K562 (cell line): ENCODE measurements at regions not wholly inside any gene's neighbourhood (a gene's known extent, or its start where the extent isn't known, plus 50 kb on each side); places are given as distances from the start of the nearest gene placed in this dataset.
A peak's percentile ranks its signal among the peaks of the same experiment; 100 is the strongest.

Experiments
- ATAC-seq: fragments of 200-7000 bp; cut with Tn5 transposase; 3 replicates; pipeline ENCODE4 v1.9.1; 2020; ENCODE audit warnings: moderate library complexity
- BruUV-seq: library from RNA; stranded (reverse); fragments of 400-500 nt; replicated peaks from 2 replicates; lab custom pipeline; 2021; lab: Mats Ljungman, UMichigan
- CTCF ChIA-PET: fragments of 300-600 bp; formaldehyde crosslinking; extraction: SDS; loops from one replicate; lab custom pipeline; 2021; ENCODE audit warnings: low intra/inter-chr PET ratio; lab: Yijun Ruan, JAX
- POLR2A ChIA-PET: fragments of 300-600, 350-650 bp; sonication (Branson Sonifier 250); formaldehyde crosslinking; extraction: SDS; loops from one replicate; lab custom pipeline; 2021; ENCODE audit warnings: antibody characterized with exemption, inconsistent platforms; lab: Yijun Ruan, JAX
- DNase-seq, 4 experiments: peaks; one replicate each; pipeline versions ENCODE4 v3.0.0 to v3.0.0-alpha.2; 2011 to 2018; ENCODE audit warnings: low spot score in 3 of 4, mixed read lengths in 3 of 4; ENCODE audit errors: extremely low read depth in 1 of 4
- FAIRE-seq: peaks from 2 replicates; lab custom pipeline; 2011; peaks lifted over from hg19 to GRCh38; lab: Jason Lieb, UNC
- H2AFZ ChIP-seq: 2 replicates; pipeline ENCODE4 v1.6.0; 2011; ENCODE audit warnings: low read depth, low read length, control low read depth, inconsistent platforms
- H3K27ac ChIP-seq: fragments of 200-600 bp; 3 replicates; pipeline ENCODE4 v1.8.0; 2011; ENCODE audit warnings: low read depth, mild to moderate bottlenecking, control low read depth, inconsistent platforms, low read length, moderate library complexity, mixed read lengths; ENCODE audit errors: extremely low read depth
- H3K27me3 ChIP-seq, 2 experiments: fragments of 300-600 bp in 1 of 2; 2 replicates in 1 of 2; 3 replicates in 1 of 2; pipeline versions ENCODE4 v1.6.0 to v1.8.0; 2011; ENCODE audit warnings: inconsistent platforms in 2 of 2, low read length in 2 of 2, mild to moderate bottlenecking in 1 of 2, mixed read lengths in 1 of 2, moderate library complexity in 1 of 2; ENCODE audit not compliant: control insufficient read depth in 2 of 2, insufficient read depth in 2 of 2
- H3K36me3 ChIP-seq: fragments of 300-600 bp; 3 replicates; pipeline ENCODE4 v1.8.0; 2011; ENCODE audit warnings: mild to moderate bottlenecking, low read length, inconsistent platforms; ENCODE audit not compliant: control insufficient read depth, insufficient read depth
- H3K4me1 ChIP-seq, 2 experiments: fragments of 200-600 bp in 1 of 2; replicated peaks in 1 of 2; 2 replicates in 1 of 2; 3 replicates in 1 of 2; pipeline versions ENCODE4 v1.5.1 to v1.8.0; 2011; ENCODE audit warnings: inconsistent platforms in 2 of 2, low read length in 2 of 2, mild to moderate bottlenecking in 1 of 2, mixed read lengths in 1 of 2, moderate library complexity in 1 of 2; ENCODE audit not compliant: control insufficient read depth in 2 of 2, insufficient read depth in 2 of 2
- H3K4me2 ChIP-seq: 2 replicates; pipeline ENCODE4 v1.6.1; 2011; ENCODE audit warnings: low read length, control low read depth, inconsistent platforms, mixed read lengths; ENCODE audit not compliant: insufficient read depth
- H3K4me3 ChIP-seq: fragments of 200-600 bp; sonication (generic), shearing (Covaris generic); 2 replicates; pipeline ENCODE4 v1.5.1; 2016; ENCODE audit warnings: control low read depth, inconsistent platforms
- H3K79me2 ChIP-seq: fragments of 200-600 bp; 3 replicates; pipeline ENCODE4 v1.8.0; 2011; ENCODE audit warnings: low read length, inconsistent platforms; ENCODE audit not compliant: control insufficient read depth, insufficient read depth
- H3K9ac ChIP-seq, 2 experiments: 2 replicates each; pipeline versions ENCODE4 v1.6.0 to v1.6.1; 2011; ENCODE audit warnings: low read depth in 2 of 2, low read length in 2 of 2, control low read depth in 1 of 2, inconsistent platforms in 1 of 2, mild to moderate bottlenecking in 1 of 2, mixed read lengths in 1 of 2; ENCODE audit not compliant: insufficient read depth in 1 of 2
- H3K9me1 ChIP-seq: one replicate; pipeline ENCODE4 v1.6.0; 2011; ENCODE audit warnings: inconsistent platforms, mild to moderate bottlenecking, low read length, moderate library complexity; ENCODE audit not compliant: control insufficient read depth, insufficient read depth
- H3K9me3 ChIP-seq: replicated peaks from 2 replicates; pipeline ENCODE4 v1.5.1; 2011; ENCODE audit warnings: low read depth, low read length, inconsistent platforms; ENCODE audit not compliant: control insufficient read depth, insufficient read depth
- H4K20me1 ChIP-seq: replicated peaks from 2 replicates; pipeline ENCODE4 v1.6.1; 2011; ENCODE audit warnings: low read length, inconsistent platforms, mixed read lengths; ENCODE audit not compliant: control insufficient read depth, insufficient read depth
- CBX5 ChIP-seq: IDR thresholded peaks from 2 replicates; pipeline ENCODE4 v1.6.1; 2014; ENCODE audit warnings: low read depth, borderline replicate concordance
- CTBP1 ChIP-seq: fragments of 450-650 bp; IDR thresholded peaks from 2 replicates; pipeline ENCODE4 v1.6.1; 2016; ENCODE audit warnings: borderline replicate concordance
- HDAC1 ChIP-seq, 2 experiments: fragments of 450-650 bp; IDR thresholded peaks; 2 replicates each; pipeline ENCODE4 v1.6.1; 2016 to 2017; ENCODE audit warnings: inconsistent platforms in 1 of 2, mild to moderate bottlenecking in 1 of 2, moderate library complexity in 1 of 2
- NFIC ChIP-seq: fragments of 450-650 bp; IDR thresholded peaks from 2 replicates; pipeline ENCODE4 v1.6.1; 2017; ENCODE audit warnings: mild to moderate bottlenecking, inconsistent platforms
- POLR2B ChIP-seq: fragments of 450-650 bp; IDR thresholded peaks from 2 replicates; pipeline ENCODE4 v1.6.1; 2018; ENCODE audit warnings: low read depth; ENCODE audit not compliant: partially characterized antibody
- SMAD4 ChIP-seq: fragments of 250-450 bp; sonication (Bioruptor Pico); conservative IDR thresholded peaks from 2 replicates; pipeline ENCODE4 v1.8.0; 2021; ENCODE audit warnings: inconsistent platforms, mild to moderate bottlenecking, moderate library complexity
- TFAP4 ChIP-seq: sonication (generic); formaldehyde crosslinking; IDR thresholded peaks from 2 replicates; pipeline ENCODE4 v1.8.0; 2022; ENCODE audit warnings: missing genetic modification reagents, mild to moderate bottlenecking, moderate library complexity, borderline replicate concordance
- ZNF785 ChIP-seq: fragments of 250-450 bp; sonication (Bioruptor Pico); IDR thresholded peaks from 2 replicates; pipeline ENCODE4 v1.4.0; 2020; ENCODE audit warnings: mild to moderate bottlenecking
- WGBS: fragments of 100-300 bp; shearing (Covaris generic); methylation state at CpG from one replicate; pipeline ENCODE4 v1.1.6; 2016; ENCODE audit warnings: low coverage, mixed read lengths; ENCODE audit not compliant: insufficient coverage; ENCODE audit errors: missing lambda C conversion rate; 5-methylcytosine and 5-hydroxymethylcytosine counted together
- in situ Hi-C: fragments of 300-500 bp; cut with MboI; formaldehyde crosslinking; loops from 4 replicates; pipeline ENCODE4 v1.15.0; 2018; ENCODE audit warnings: inconsistent platforms, mixed read lengths
- intact Hi-C: fragments of 100-400 bp; cut with micrococcal nuclease; formaldehyde crosslinking; loops from 2 replicates; pipeline ENCODE4 v1.14.2; 2022
- TF ChIP-seq, protein P1 (sequence below): sonication (generic); formaldehyde crosslinking; IDR thresholded peaks from 2 replicates; pipeline ENCODE4 v1.8.1; 2023; ENCODE audit warnings: mild to moderate bottlenecking, missing genetic modification reagents

- no peaks in the 10 kb centered on the region for H3K27me3 ChIP-seq
- no peaks in the 10 kb centered on the region for H3K9me3 ChIP-seq
- DNase-seq (no peak), ATAC-seq (no peak), FAIRE-seq (no peak)
- intact Hi-C loops: loop anchor here (5.0 kb wide), 1 partner anchor 532 kb away; the partner anchor contains the start of gene ZSCAN31
- no peak overlapping the region for H2AFZ ChIP-seq
- CTCF ChIA-PET: no interaction called here
- WGBS: 18% methylated on average over 4 of the region's 4 CpGs
- no peak overlapping the region for H3K27ac ChIP-seq
- H3K36me3 ChIP-seq: no peaks in the 10 kb centered on the region
- H3K4me1 ChIP-seq: peaks cover 17 to 18% of the 10 kb centered on the region in 2 experiments; a peak in 4 of 5 replicates
- no peaks in the 10 kb centered on the region for H4K20me1 ChIP-seq
- no TSS peak for BruUV-seq
- no peak overlapping the region for H3K4me3 ChIP-seq
- POLR2A ChIA-PET: no interaction called here
- no peak overlapping the region for H3K4me2 ChIP-seq
- H3K9me1 ChIP-seq: no peaks in the 10 kb centered on the region
- in situ Hi-C loops: loop anchor here (5.0 to 25.0 kb wide), 2 partner anchors 87 to 1593 kb away; a partner anchor contains a TSS
- H3K9ac ChIP-seq: no peak overlapping the region
- TF ChIP-seq CBX5 (no peak), POLR2B (no peak), ZNF785 (CRISPR knock-in tag) (no peak), TFAP4 (no peak), NFIC (0 out of 2 replicates have a peak, but pooled peaks have one; percentile 38), HDAC1 (IDR thresholded peaks at IDR 0.05) (no peak), CTBP1 (no peak), SMAD4 (CRISPR knock-in tag) (no peak)
- TF ChIP-seq, protein P1, sequence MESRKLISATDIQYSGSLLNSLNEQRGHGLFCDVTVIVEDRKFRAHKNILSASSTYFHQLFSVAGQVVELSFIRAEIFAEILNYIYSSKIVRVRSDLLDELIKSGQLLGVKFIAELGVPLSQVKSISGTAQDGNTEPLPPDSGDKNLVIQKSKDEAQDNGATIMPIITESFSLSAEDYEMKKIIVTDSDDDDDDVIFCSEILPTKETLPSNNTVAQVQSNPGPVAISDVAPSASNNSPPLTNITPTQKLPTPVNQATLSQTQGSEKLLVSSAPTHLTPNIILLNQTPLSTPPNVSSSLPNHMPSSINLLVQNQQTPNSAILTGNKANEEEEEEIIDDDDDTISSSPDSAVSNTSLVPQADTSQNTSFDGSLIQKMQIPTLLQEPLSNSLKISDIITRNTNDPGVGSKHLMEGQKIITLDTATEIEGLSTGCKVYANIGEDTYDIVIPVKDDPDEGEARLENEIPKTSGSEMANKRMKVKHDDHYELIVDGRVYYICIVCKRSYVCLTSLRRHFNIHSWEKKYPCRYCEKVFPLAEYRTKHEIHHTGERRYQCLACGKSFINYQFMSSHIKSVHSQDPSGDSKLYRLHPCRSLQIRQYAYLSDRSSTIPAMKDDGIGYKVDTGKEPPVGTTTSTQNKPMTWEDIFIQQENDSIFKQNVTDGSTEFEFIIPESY: no peak
- TF ChIP-seq, all 486 proteins: peak for 1
- H3K79me2 ChIP-seq: peaks cover 40% of the 10 kb centered on the region
These were observed 107.3 kb downstream of the OR2B2 start for GRCh38 chr6:27804851-27805250.
